NCI-H2196 treated with DMSO at 0.1 percent for 48 hours (cell line): ENCODE measurements at regions not wholly inside any gene's neighbourhood (a gene's known extent, or its start where the extent isn't known, plus 50 kb on each side); places are given as distances from the start of the nearest gene placed in this dataset.

Experiments used
- DNase-seq: peaks from one replicate; lab custom pipeline; 2025; ENCODE audit not compliant: unreplicated experiment; lab: John Stamatoyannopoulos, UW

DNA sequence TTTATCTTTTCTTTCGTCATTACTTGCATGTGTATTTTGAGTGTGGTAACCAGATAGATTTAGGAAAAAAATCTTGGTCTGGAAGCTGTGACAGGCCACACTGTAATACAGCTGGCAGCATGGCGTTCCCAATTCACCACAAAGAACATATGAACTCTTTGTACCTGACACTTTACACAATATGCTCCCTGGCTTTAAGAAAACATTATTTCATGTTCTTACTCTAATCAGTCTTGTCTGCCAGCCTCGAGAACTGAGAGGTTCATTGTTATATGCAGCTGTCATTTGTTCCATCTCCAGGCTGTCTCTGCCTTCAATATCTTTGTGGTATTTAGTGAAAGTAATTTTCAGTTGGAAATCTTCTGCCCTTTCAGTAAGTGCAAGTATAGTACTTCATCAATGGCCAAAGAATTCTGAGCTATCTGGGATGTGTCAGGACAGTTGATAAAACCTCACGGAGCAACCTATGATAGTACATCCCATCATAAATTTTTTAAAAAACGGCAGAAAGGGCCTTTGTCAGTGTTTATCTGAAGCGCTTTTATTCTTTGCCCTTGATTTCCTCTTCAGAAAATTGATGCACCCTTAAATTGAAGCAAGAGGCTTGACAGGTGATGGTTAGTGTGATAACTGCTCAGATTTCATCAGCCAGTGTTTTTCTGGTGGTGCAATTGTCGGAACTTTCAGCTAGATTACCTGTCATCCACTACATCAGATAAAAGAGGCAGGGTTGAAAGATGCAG lies 146.3 kb upstream of the SP8 start:
- DNase-seq = no peak

- no peak for DNase-seq
These were observed 158.8 kb upstream of the SP8 start for GRCh38 chr7:20945451-20945850.

GRCh38 chr7:20952916-20953315 lies 166.2 kb upstream of the SP8 start:
- no peak for DNase-seq

GRCh38 chr7:20954711-20955619 lies 168.3 kb upstream of the SP8 start:
- DNase-seq = no peak

GRCh38 chr7:20958572-20958971 lies 171.9 kb upstream of the SP8 start:
- no peak for DNase-seq

DNA sequence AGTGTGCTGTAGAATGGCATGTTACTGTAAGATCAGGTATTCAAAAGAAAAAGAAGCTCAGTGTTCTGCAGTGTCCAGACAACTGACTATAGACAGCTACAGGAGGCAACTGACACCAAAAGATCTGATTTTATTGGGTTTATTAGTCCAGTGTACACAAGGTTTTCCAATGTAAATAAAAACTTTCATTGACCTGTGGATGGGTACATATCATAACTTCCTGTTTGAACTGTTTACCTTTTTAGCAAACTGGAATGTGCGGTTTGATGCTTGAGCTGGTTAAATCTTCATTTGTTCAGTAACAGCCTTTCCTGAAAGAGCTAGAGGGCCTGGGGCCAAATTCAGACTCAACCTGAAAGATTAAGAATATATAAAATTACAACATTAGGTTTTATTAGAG lies 172.6 kb upstream of the SP8 start:
- peak; percentile 9 for DNase-seq

GRCh38 chr7:20963556-20964280 lies 177.0 kb upstream of the SP8 start:
- no peak for DNase-seq

GRCh38 chr7:20964281-20964918 lies 177.7 kb upstream of the SP8 start:
- no peak for DNase-seq

DNA sequence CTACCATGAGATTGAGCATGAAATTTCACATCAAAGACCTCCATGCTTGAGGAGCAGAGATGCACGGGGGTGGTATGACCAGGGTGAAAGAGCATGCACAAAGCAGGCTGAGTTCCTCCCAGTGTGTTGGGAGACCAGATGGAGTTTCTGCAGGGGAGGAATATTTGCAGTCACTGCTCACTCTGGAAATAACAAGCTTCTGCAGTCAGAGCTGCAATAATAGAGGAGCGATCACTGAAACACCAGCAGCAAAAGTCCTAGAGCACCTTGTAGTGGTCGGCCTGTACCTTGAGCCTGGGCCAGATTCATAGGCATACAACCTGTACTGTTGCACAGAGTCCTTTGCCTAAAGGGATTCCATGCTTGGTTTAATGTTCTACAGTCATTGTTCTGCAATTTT lies 184.5 kb upstream of the SP8 start:
- DNase-seq = no peak

DNA sequence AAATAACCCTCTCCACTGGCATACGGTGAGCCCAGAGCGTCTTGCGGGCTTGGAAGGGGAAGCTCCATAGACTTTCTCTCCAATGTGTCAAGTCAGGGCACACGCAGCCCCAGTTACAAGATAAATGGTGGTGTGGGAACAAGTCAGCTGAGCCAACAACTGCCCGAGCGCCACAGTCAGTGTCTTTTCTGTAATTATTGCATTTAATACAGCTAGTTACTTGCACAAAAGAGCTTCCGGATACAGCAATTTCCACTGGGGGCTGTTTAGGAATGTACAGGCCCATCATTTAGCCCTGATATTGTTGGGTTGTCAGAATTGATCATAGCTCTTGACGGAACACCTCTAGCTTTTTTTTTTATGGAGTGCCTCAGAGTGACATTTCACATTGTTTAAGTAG lies 193.5 kb upstream of the SP8 start:
- DNase-seq = no peak

GRCh38 chr7:20980668-20981264 lies 194.1 kb upstream of the SP8 start:
- DNase-seq = no peak

DNA sequence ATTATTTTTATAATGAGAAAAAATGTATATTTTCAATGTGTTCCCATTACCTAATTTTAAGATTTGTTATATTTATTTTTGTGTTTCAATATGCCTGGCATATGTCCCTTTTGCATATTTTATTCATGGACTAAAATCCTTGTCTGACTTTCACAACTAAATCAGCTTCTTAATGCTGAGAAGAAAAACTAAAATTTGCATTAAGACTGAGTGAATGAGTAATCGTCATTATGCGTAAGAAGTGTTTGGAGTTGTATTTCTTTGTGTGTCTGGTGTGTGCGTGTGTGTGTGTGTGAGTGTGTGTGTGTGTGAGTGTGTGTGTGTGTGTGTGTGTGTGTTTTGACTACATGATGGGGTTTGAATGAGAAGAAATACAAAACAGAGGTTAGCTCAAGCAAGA lies 201.7 kb upstream of the SP8 start:
- no peak for DNase-seq

GRCh38 chr7:20991544-20991943 lies 204.9 kb upstream of the SP8 start:
- DNase-seq = no peak

DNA sequence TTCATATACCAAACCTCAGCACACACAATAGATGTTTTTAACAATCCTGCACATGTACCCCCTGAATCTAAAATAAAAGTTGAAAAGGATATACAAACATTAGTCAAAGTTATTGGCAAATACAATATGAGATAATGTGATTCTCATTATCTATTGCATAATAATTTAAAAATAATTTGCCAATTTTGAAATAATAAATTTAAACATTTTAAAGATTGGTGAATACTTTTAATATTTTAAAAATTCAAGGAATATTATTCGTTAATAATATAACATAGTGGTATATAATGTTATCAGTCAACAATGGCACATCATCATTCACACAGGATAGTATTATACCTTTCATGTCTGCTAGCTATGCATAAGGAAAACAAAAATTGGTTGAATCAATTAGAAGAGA lies 207.0 kb upstream of the SP8 start:
- DNase-seq = no peak

- DNase-seq = no peak
These were observed 211.6 kb upstream of the SP8 start for GRCh38 chr7:20998309-20998708.

- DNase-seq = no peak
These were observed 224.5 kb upstream of the SP8 start for GRCh38 chr7:21011153-21011552.

DNA sequence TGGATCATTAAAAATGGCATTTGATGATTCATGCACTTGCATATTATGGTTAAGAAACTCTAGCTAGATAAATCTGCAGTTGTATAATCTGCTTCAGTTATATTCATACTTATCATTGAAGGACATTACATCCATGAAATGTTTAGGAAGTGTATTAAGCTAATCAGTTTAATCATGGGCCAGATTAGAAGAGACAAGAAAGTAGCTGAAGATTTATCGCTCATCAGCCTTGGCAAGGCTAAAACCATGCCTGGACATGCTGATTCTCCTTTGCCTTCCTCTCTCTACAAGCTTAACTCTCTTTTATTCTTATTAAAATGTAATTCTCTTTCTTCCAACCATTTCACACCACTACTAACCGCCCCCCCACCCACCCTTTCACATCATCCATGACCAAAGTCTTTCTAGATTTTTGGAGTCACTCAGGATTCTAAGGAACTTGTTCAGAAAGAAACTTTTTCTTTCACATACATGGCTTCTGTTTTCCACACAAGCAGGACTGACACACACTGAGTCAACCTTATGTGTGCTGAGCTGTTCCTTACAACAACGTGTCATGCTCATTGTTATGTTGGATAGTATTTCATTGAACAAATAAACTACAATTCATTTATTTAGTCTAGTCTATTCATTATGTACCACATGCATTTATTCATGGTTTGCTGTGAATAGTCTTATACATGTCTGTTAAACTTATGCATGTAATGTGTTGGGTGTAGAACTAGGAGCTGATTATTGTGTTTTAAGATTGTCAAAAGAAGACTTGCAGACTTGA lies 227.3 kb upstream of the SP8 start:
- no peak for DNase-seq

- no peak for DNase-seq
These were observed 234.0 kb upstream of the SP8 start for GRCh38 chr7:21020667-21021066.

- no peak for DNase-seq
These were observed 237.3 kb upstream of the SP8 start for GRCh38 chr7:21023841-21024484.

DNA sequence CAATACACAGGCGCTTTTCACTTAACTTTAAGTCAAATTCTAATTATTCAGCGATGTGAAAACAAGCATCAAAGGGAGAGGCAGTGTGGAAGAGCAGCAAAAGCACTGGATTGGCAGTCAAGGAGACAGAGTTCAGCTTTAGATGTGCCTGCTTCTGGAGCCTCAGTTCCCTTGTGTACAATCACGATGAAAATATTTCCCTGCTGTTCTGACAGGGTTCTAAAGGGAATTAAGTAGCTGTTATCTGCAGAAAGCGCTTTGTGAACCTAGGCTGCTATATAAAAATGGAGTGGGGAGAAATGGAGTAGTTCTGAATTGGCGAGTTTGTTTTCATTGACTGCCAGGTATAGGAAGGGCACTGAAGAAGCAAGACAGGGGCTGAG lies 237.8 kb upstream of the SP8 start:
- DNase-seq = no peak
